A673 (cell line): ENCODE measurements at regions not wholly inside any gene's neighbourhood (a gene's known extent, or its start where the extent isn't known, plus 50 kb on each side); places are given as distances from the start of the nearest gene placed in this dataset. TPM values are rescaled to one million over a fixed set of nuclear protein-coding genes. Genes with fewer than 3 reads are reported as not detected.

ENCODE experiments used
- BruUV-seq: library from RNA; stranded (reverse); fragments of 400-500 nt; replicated peaks from 2 replicates; lab custom pipeline; 2021; lab: Mats Ljungman, UMichigan
- CTCF ChIA-PET: fragments of 300-600 bp; sonication (Branson Sonifier 250); formaldehyde crosslinking; loops from one replicate; lab custom pipeline; 2022; ENCODE audit warnings: antibody characterized with exemption; lab: Charles Lee
- POLR2A ChIA-PET: fragments of 300-600 bp; sonication (Branson Sonifier 250); formaldehyde crosslinking; loops from one replicate; lab custom pipeline; 2022; ENCODE audit warnings: antibody characterized with exemption; ENCODE audit not compliant: low non-redundant PET; lab: Charles Lee
- DNase-seq: peaks from one replicate; pipeline ENCODE4 v3.0.0-alpha.2; 2015; ENCODE audit warnings: low spot score
- H3K27ac ChIP-seq: fragments of 200-600 bp; sonication (generic); 2 replicates; pipeline ENCODE4 v1.5.1; 2016; ENCODE audit warnings: mixed run types, low read depth, mild to moderate bottlenecking, mixed read lengths, antibody characterized with exemption, low read length; ENCODE audit not compliant: poor library complexity, severe bottlenecking
- H3K27me3 ChIP-seq: fragments of 200-600 bp; sonication (generic); replicated peaks from 2 replicates; pipeline ENCODE4 v1.6.1; 2017; ENCODE audit warnings: mixed run types, low read depth, mild to moderate bottlenecking, mixed read lengths, antibody characterized with exemption, low read length; ENCODE audit not compliant: insufficient read depth, poor library complexity
- H3K36me3 ChIP-seq: fragments of 200-600 bp; sonication (generic); 2 replicates; pipeline ENCODE4 v1.6.1; 2016; ENCODE audit warnings: mixed run types, mild to moderate bottlenecking, mixed read lengths, antibody characterized with exemption, low read length; ENCODE audit not compliant: insufficient read depth, poor library complexity, severe bottlenecking
- H3K4me1 ChIP-seq: fragments of 200-600 bp; sonication (generic); 2 replicates; pipeline ENCODE4 v1.6.1; 2017; ENCODE audit warnings: mixed run types, mild to moderate bottlenecking, mixed read lengths, antibody characterized with exemption, low read length; ENCODE audit not compliant: insufficient read depth, poor library complexity, severe bottlenecking
- H3K4me3 ChIP-seq: fragments of 200-600 bp; sonication (generic); 2 replicates; pipeline ENCODE4 v1.5.1; 2016; ENCODE audit warnings: low read depth, mixed run types, mild to moderate bottlenecking, mixed read lengths, low read length; ENCODE audit not compliant: poor library complexity, severe bottlenecking
- H3K9me3 ChIP-seq: fragments of 200-600 bp; sonication (generic); 2 replicates; pipeline ENCODE4 v1.6.1; 2016; ENCODE audit warnings: mixed run types, low read depth, mild to moderate bottlenecking, mixed read lengths, antibody characterized with exemption, low read length; ENCODE audit not compliant: poor library complexity, severe bottlenecking
- EZH2 ChIP-seq: fragments of 200-600 bp; sonication (generic); IDR thresholded peaks from 2 replicates; pipeline ENCODE4 v1.6.1; 2017; ENCODE audit warnings: borderline replicate concordance, low read depth, mild to moderate bottlenecking, mixed read lengths, antibody characterized with exemption, low read length; ENCODE audit not compliant: poor library complexity, severe bottlenecking
- intact Hi-C: fragments of 100-400 bp; cut with micrococcal nuclease; formaldehyde crosslinking; loops from one replicate; pipeline ENCODE4 v1.10.0; 2022; ENCODE audit not compliant: unreplicated experiment
- microRNA-seq: library from miRNA; unstranded; fragments of <30 nt; microRNA quantifications from one replicate; pipeline ENCODE4 v1.2.0, GENCODE V29; 2021
- TF ChIP-seq, protein P1 (sequence below): fragments of 300-800, 200-600 bp; sonication (generic); conservative IDR thresholded peaks from 2 replicates; pipeline ENCODE4 v1.5.1; 2017; ENCODE audit warnings: low read depth, mild to moderate bottlenecking, antibody characterized with exemption, low read length, moderate library complexity, mixed read lengths

DNA sequence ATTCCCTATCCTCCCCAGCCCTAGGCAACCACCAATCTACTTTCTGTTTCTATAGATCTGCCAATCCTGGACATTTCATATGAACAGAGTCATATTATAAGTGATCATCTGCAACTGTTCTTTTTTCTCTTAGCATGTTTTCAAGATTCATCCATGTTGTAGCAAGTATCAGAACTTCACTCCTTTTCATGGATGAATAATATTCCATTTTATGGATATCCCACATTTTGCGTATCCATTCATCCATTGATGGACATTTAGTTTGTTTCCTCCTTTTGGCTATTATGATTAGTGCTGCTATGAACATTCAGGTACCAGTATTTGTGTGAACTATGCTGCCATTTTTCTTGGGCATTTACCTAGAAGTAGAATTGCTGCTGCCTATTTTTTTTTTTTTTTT is 51.3 kb upstream of the HAND1 start:
- Histone ChIP-seq H3K4me1 (no peaks in the 10 kb centered on the region), H3K27ac (no peak overlapping the region), H3K9me3 (no peaks in the 10 kb centered on the region), H3K4me3 (no peak overlapping the region), H3K27me3 (no peaks in the 10 kb centered on the region), H3K36me3 (no peaks in the 10 kb centered on the region)
- CTCF ChIA-PET = no interaction called here
- no peak for TF ChIP-seq EZH2
- TF ChIP-seq, protein P1, sequence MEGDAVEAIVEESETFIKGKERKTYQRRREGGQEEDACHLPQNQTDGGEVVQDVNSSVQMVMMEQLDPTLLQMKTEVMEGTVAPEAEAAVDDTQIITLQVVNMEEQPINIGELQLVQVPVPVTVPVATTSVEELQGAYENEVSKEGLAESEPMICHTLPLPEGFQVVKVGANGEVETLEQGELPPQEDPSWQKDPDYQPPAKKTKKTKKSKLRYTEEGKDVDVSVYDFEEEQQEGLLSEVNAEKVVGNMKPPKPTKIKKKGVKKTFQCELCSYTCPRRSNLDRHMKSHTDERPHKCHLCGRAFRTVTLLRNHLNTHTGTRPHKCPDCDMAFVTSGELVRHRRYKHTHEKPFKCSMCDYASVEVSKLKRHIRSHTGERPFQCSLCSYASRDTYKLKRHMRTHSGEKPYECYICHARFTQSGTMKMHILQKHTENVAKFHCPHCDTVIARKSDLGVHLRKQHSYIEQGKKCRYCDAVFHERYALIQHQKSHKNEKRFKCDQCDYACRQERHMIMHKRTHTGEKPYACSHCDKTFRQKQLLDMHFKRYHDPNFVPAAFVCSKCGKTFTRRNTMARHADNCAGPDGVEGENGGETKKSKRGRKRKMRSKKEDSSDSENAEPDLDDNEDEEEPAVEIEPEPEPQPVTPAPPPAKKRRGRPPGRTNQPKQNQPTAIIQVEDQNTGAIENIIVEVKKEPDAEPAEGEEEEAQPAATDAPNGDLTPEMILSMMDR = no peak
- DNase-seq = no peak
- POLR2A ChIA-PET = no interaction called here
- BruUV-seq = no TSS peak
- intact Hi-C loops = no loop called here

DNA sequence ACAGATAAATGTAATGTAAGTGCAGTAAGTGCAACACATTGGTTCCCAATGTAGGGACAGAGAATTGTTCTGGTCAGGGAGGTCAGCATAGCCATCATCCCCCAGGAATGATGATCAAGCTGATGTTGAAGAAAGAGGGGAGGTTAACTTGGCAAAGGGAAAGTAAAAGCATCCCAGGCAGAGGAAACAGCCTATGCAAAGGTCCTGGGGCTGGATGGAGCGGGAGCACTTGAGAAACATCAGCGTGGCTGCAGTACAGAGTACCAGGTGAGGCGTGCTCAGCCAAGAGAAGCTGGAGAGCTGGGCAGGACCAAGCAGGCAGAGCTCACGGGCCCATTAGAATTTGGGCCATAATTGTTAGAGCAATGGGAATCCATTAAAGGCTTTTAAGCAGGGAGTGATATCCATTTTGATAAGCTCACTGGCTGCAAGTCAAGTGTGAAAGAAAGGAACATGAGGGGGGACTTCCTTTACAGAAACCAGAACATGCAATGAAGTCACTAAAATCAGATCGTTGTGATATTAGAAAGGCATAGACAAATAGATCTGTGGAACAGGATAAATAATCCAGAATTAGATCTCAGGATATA is 50.1 kb upstream of the HAND1 start:
- ChIA-PET CTCF (interaction anchor here (0.9 kb wide), 1 partner anchor 9 kb away, joined by 4 read pairs; no protein-coding TSS in a partner anchor), POLR2A (no interaction called here)
- H3K27me3 ChIP-seq = no peaks in the 10 kb centered on the region
- intact Hi-C loops = no loop called here
- no peak overlapping the region for H3K4me3 ChIP-seq
- no peak overlapping the region for H3K27ac ChIP-seq
- no peaks in the 10 kb centered on the region for H3K4me1 ChIP-seq
- H3K36me3 ChIP-seq = no peaks in the 10 kb centered on the region
- TF ChIP-seq, protein P1 = no peak
- no peak for TF ChIP-seq EZH2
- no TSS peak for BruUV-seq
- DNase-seq = no peak
- H3K9me3 ChIP-seq = no peaks in the 10 kb centered on the region

Small RNA genes in the stretch of these regions (microRNA-seq; reads per million reads assigned to microRNA genes)
- gene MIR1303 = not detected
- not detected for gene MIR3141
